ENCODE measurements at regions not wholly inside any gene's neighbourhood (a gene's known extent, or its start where the extent isn't known, plus 50 kb on each side); places are given as distances from the start of the nearest gene placed in this dataset.

DNA sequence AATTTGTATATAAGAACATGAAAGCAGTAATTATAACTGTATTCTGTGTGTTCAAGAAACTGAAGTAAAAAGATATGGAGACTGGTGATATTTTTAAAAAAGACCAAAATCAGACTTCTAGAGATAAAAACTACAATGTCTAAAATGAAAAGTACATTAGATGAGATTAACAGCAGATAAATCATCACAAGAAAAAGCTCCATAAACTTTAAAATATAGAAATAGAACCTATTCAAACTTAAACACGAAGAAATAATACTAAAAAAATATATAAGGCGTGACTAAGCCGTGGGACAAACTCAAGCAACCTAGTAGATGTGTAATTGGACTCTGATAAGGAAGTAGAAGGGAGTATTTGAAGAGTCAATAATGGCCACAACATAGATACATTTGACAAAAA, 189.1 kb upstream of the ZMIZ1 start:
- Mint-ChIP-seq H3K4me3 (no peak overlapping the region), H3K27ac (no peak overlapping the region), H3K9me3 (peaks cover 13% of the 10 kb centered on the region)

DNA sequence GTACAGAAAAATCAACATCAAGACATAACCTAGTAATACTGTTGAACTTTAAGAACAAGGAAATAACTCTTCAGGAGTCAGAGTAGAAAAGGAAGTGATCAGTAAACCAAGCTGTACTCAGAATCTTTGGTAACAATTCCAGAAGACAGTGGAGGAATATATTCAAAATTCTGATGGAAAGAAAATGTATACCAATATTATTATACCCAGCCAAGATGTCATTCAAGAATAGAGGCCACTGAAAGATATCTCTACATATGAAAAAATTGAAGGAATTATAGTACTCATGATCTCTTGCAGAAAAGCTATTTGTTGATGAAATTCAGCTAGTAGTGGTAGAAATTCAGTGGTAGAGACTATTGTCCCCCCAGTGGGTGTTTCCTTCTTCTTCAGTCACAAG, 182.6 kb upstream of the ZMIZ1 start:
- Mint-ChIP-seq H3K4me1 (no peaks in the 10 kb centered on the region), H3K27ac (no peak overlapping the region), H3K9me3 (peaks cover 5% of the 10 kb centered on the region), H3K36me3 (no peaks in the 10 kb centered on the region), H3K27me3 (peaks cover 1% of the 10 kb centered on the region), H3K4me3 (no peak overlapping the region)

More for the DNA sequence above, 189.1 kb upstream of the ZMIZ1 start:
- peaks cover 4% of the 10 kb centered on the region for H3K36me3 Mint-ChIP-seq
- H3K27me3 Mint-ChIP-seq: peaks cover 10% of the 10 kb centered on the region
- peaks cover 1% of the 10 kb centered on the region for H3K4me1 Mint-ChIP-seq

DNA sequence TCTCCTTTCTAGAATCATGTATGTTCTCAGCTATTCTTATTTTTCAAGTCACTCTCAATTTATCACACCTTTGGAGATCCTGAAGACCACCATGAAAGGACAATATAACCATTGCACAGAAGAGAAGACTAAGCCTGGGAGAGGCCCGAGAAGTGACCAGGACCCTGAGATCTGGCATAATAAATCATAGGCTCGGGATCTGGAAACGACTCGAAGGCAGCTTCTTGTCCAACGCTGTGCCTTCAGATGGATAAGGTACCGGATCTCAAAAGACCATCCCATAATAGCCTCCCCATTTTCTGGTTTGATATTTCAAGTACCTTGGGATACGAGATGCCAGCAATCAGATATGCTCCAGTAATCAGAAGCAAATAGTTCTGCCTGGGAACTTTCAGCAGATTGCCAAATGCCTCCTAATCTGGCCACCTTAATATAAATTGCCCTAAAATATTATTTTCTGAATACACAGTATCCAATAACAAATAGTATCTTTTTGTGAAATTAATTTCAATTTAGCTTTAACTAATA, 179.2 kb upstream of the ZMIZ1 start:
- H3K9me3 Mint-ChIP-seq: no peaks in the 10 kb centered on the region
- H3K4me1 Mint-ChIP-seq: no peaks in the 10 kb centered on the region
- no peak overlapping the region for H3K27ac Mint-ChIP-seq
- H3K4me3 Mint-ChIP-seq: no peak overlapping the region
- H3K27me3 Mint-ChIP-seq: no peaks in the 10 kb centered on the region
- H3K36me3 Mint-ChIP-seq: no peaks in the 10 kb centered on the region

DNA sequence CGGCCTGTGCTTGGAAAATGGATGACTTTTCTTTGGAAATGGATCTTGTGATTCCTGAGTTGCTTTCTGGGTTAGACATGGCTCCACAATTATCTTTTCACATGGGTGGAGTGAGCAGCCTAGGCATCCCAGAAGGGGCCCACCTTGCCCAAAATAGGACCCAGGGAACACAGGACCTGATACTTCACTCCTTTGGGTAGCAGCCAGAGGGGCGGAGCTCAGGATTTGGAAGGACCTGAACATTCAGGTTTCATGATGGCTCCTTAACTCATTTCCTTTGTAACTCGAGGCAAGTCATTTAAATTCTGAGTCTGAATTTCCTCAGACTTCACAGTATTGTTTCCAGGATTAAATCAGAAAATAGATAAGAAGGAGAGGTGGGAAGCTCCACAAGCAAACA, 178.3 kb upstream of the ZMIZ1 start:
- H3K27ac Mint-ChIP-seq: no peak overlapping the region
- H3K36me3 Mint-ChIP-seq: no peaks in the 10 kb centered on the region
- no peaks in the 10 kb centered on the region for H3K27me3 Mint-ChIP-seq
- no peaks in the 10 kb centered on the region for H3K9me3 Mint-ChIP-seq
- no peaks in the 10 kb centered on the region for H3K4me1 Mint-ChIP-seq
- H3K4me3 Mint-ChIP-seq: no peak overlapping the region

DNA sequence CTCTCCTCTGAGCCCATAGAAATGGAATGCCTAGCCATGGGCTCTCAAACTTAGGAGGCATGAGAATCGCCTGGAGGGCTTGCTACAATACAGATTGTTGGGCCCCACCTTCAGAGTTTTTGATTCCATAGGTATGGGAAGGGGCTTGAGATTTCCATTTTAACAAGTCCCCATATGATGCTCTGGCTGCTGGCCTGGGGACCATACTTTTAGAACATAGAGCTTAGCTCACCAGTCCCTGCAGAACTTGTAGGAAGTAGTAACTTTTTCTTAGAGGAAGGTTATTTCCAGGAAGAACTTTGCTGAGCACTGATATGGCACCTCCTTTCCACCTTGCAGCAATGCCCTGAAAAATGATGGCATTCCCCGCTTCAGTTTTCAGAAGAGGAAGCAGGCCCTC, 177.0 kb upstream of the ZMIZ1 start:
- Mint-ChIP-seq H3K27me3 (no peaks in the 10 kb centered on the region), H3K4me3 (no peak overlapping the region), H3K4me1 (no peaks in the 10 kb centered on the region), H3K36me3 (no peaks in the 10 kb centered on the region), H3K27ac (no peak overlapping the region), H3K9me3 (no peaks in the 10 kb centered on the region)

DNA sequence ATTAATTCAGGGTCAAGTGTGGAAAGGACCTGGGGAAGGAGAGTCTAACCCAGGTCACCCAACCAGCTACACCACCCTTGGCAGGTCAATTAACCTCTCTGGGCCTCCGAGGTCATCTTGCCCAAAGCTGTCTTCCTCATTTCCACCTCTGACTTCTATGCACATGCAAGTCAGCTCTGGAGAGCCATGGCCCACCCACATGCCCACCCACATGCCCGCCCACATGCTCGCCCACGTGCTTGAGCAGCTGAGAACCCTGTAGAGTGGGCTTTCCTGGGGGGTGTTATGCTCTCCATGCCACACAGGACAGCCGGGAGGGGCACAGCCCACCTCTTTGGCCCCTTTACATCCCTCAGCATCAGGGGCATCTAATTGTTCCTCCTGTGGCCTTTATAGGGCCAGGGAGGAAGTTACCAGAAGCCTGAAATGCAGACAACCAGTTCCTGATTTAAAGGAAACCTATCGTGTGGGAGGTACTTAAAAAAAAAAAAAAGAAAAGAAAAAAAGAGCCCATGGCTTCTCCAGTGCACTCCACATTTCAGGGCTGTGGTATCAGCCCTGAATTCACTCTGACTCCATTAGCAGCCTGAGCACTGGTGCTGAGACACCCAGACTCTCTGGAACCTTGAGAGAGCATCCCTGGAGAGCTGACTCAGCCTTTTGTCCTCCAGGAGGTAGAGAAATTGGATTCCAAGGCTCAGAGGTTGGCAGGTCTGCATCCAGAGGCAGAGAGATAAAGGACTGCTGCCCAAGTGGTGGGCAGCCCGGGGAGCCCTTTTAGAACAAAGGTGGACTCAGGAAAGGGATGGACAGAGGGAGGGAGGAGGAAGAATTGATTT, 176.2 kb upstream of the ZMIZ1 start:
- Mint-ChIP-seq H3K4me1 (no peaks in the 10 kb centered on the region), H3K9me3 (no peaks in the 10 kb centered on the region), H3K27ac (no peak overlapping the region), H3K27me3 (no peaks in the 10 kb centered on the region), H3K4me3 (no peak overlapping the region), H3K36me3 (no peaks in the 10 kb centered on the region)

DNA sequence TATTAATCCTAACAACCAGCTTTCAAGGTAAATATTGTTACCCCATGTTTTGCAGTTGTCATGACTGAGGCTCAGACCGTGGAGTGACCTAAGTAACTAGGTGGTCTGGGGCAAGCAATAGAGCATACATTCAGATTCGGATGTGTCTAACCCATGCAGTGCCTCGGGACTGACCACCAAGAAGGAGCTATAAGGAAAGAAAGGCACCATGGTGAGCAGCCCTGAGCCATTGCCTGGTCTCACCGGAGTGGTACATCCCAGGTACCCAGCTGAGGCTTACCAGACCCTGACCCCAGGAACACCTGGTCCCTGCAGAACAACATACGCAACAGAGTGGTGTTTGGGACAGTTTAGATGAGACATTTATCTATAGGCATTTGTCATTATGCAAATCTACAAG, 175.5 kb upstream of the ZMIZ1 start:
- H3K27me3 Mint-ChIP-seq: no peaks in the 10 kb centered on the region
- H3K9me3 Mint-ChIP-seq: no peaks in the 10 kb centered on the region
- no peaks in the 10 kb centered on the region for H3K4me1 Mint-ChIP-seq
- H3K27ac Mint-ChIP-seq: no peak overlapping the region
- no peak overlapping the region for H3K4me3 Mint-ChIP-seq
- no peaks in the 10 kb centered on the region for H3K36me3 Mint-ChIP-seq

DNA sequence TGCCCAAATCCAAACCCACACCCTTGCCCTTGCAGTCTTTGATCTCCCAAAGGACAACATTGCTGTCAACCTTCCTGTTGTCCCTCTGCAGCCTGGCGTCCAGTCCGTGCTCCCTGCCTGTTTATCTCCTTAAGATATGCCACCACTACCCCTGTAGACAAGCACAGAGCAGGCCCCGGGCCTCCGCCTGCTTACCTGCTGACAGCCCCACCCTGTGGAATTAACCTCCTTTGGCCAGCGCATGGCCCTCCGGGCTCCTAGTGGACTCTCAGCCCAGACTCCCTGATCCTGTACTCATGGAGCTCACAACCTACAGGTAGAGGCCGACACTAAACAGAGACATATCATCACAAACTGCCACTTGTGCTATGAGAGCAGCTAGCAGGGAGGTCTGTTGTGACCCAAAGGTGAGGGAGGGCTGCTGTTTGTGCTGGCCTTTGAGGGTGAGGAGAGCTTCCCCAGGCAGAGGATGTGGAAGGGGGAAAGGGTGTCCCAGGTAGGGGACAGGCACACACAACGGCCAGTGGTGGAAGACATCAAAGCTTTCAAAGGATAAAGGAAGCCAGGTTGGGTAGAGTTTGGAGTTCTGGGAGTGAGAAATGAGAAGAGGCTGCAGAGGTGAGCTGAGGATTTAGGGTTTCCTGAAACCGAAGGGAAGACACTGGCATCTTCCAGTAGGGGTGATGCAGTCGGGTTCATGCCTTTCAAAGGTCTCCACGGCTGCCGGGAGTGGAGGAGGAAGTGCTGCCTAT, 174.5 kb upstream of the ZMIZ1 start:
- Mint-ChIP-seq H3K9me3 (no peaks in the 10 kb centered on the region), H3K4me3 (no peak overlapping the region), H3K4me1 (no peaks in the 10 kb centered on the region), H3K27ac (no peak overlapping the region), H3K27me3 (no peaks in the 10 kb centered on the region), H3K36me3 (no peaks in the 10 kb centered on the region)

DNA sequence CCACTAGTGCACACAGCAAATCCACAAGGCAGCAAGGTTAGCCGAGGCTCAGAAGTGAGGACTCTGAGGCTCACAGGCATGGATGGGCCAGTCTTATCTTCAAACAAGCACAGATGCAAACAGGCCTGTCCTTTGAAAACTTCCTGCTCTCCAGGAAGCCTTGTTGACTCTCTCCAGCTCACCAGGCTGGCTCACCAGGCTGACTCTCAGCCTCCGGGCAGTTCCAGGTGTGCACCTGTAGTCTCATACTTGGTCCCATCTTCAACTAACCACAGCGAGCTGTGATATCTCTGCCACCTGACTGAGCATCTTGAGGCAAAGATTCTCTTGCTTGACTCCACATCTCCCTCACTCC, 173.9 kb upstream of the ZMIZ1 start:
- Mint-ChIP-seq H3K9me3 (no peaks in the 10 kb centered on the region), H3K27ac (no peak overlapping the region), H3K27me3 (no peaks in the 10 kb centered on the region), H3K4me1 (no peaks in the 10 kb centered on the region), H3K4me3 (no peak overlapping the region), H3K36me3 (no peaks in the 10 kb centered on the region)

DNA sequence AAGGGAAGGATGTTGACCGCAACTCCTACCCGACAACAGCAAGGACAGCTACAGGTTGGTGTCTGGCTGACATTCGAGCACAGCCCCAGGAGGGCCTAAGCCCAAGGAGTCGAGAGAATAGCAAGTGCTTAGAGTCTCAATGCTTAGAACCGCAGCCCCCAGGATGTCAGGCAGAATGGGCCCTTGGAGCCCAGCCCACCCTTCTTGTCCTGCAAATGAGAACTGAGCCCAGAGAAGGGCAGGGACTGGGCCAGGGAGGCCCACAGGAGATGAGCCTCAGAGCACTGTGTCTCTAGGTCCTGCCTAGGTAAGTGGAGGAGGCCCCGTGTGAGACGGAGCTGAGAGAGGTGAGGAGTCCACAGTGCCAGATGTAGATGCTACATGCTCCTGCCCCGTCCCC, 173.3 kb upstream of the ZMIZ1 start:
- no peak overlapping the region for H3K4me3 Mint-ChIP-seq

DNA sequence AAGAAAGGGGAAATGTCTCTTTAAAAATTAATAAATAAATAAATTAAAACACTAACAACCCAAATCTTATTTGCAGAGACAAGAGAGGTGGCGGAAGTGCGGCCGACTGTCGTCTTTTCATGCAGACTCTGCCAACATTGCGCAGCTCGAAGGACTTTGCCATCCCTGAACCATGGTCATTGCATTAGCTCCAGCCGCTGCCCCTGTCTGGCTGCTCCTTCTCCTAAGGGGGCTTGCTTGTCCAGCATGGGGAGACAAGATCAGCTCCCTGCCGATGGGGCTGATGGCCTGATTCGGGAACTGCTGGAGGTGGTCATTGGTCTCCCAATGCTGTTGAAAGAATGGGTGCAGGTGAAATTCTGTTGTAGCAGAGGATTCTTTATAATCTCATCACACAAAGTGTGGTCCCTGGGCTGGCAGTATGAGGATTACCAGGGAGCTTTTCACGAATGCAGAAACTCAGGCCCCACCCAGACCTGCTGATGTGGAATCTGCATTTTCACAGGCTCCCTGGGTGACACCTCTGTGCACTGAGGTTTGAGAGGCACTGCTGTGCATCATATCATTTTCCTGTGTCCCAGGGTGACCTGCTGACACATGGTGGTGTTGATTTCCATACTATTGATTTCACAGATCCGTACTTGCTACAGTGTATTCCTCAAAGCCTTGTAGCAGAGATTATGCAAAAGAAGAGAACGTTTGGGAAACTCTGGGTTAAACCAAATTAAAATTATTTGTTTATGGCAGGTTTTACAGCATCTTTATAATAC, 172.4 kb upstream of the ZMIZ1 start:
- Mint-ChIP-seq H3K9me3 (no peaks in the 10 kb centered on the region), H3K4me1 (no peaks in the 10 kb centered on the region), H3K4me3 (no peak overlapping the region), H3K27me3 (no peaks in the 10 kb centered on the region), H3K27ac (no peak overlapping the region), H3K36me3 (no peaks in the 10 kb centered on the region)

More for the DNA sequence above, 173.3 kb upstream of the ZMIZ1 start:
- Mint-ChIP-seq H3K27me3 (no peaks in the 10 kb centered on the region), H3K9me3 (no peaks in the 10 kb centered on the region), H3K27ac (no peak overlapping the region), H3K4me1 (no peaks in the 10 kb centered on the region), H3K36me3 (no peaks in the 10 kb centered on the region)

DNA sequence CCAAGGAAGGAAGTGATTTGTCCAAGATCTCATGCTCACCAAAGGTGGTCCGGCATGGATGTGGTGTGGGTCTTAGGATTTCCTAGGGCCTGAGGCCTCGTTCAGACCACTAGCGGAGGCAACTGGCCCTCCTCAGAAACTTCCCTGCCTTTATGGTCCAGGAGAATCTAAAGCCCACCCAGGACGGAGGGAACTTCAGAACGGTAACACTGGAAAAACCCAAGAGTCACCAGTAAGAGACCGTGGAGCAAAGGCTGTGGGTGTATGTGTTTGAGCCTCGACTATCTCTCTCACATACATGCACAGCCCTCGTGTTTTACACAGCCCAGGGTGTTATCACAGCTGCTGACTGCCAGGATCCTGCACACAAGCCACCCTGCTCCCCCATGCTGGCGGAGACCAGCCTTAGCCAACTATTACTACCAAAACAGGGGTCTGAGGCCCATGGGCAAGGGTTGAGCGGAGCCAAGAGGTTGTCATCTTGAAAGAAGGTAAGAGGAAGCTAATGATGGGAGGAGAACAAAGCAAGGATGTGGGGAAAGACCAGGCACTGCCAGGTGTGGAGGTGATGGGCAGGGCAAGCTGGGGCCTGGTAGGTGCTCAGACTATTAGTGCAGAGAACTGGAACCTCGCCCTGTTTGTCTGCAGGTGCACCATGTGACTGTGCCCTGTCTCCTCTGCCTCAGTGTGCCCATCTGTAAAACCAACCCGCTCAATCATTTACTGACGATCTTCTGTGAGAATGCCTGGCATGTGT, 170.2 kb upstream of the ZMIZ1 start:
- H3K27ac Mint-ChIP-seq: no peak overlapping the region
- H3K9me3 Mint-ChIP-seq: no peaks in the 10 kb centered on the region
- no peak overlapping the region for H3K4me3 Mint-ChIP-seq
- H3K4me1 Mint-ChIP-seq: no peaks in the 10 kb centered on the region
- H3K36me3 Mint-ChIP-seq: no peaks in the 10 kb centered on the region
- H3K27me3 Mint-ChIP-seq: no peaks in the 10 kb centered on the region

DNA sequence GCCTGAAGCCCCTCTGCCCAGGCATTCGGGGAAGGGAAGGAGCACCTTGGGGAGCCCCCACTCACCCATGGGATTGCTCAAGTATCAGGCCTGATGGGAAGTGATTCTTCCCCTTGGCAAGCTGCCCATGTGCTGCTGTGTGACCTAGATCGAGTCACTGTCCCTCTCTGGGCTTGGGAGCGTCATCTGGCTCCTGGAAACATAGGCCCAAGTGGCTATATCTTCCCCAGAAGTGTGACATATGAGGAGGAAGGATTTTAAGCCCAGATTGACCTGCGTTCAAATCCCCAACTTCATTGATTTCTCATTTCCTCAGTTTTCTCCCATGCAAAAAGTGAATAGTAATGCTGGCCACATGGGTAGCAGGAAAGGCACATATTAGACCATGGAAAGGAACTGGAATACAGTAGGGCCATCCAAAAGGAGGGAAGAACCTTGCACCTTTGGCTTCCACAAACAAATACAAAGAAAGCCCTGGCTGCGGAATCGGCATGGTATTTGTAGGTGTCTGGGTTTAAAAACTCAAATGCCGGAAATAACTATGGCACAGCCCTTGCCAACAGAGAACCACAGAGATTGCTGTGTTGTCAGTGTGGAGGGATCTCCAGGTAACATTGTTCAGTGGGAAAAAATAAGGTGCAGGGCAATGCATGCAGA, 169.5 kb upstream of the ZMIZ1 start:
- Mint-ChIP-seq H3K27me3 (no peaks in the 10 kb centered on the region), H3K4me1 (no peaks in the 10 kb centered on the region), H3K9me3 (no peaks in the 10 kb centered on the region), H3K4me3 (no peak overlapping the region), H3K27ac (no peak overlapping the region), H3K36me3 (no peaks in the 10 kb centered on the region)

DNA sequence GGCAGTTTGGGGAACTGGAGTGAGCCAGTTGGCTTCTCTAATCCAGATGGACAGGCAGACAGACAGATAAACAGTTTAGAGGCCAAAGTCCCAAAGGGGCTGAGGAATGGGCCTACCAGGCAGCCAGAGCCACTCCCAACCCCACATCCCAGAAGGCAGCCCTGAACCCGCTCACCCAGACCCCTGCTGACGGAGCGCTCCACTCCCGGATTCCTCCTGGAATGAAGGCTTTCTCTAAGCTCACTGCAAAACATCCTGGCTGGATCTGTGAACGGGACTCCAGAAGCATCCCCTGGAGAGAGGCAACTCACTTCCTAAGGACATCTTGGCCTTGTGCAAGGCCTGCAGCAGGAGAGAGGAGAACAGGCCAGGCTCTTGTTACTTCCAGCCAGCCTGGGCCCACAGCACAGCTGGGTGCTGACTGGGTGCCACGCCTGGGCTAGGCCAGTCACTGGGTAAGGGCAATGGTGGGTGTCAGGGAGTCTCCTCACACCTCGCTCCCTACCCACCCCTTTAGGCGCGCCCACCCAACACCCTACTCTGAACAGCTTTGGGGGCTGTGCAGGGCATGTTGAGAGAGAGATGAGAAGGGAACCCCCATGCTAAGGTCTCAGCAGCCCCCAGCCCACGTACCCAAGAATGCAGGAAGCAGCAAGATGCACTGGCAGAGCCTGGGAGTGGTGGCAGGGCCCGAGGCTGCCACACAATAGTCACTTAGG, 168.6 kb upstream of the ZMIZ1 start:
- H3K4me1 Mint-ChIP-seq: no peaks in the 10 kb centered on the region
- H3K36me3 Mint-ChIP-seq: no peaks in the 10 kb centered on the region
- no peak overlapping the region for H3K27ac Mint-ChIP-seq
- H3K27me3 Mint-ChIP-seq: no peaks in the 10 kb centered on the region
- no peak overlapping the region for H3K4me3 Mint-ChIP-seq
- no peaks in the 10 kb centered on the region for H3K9me3 Mint-ChIP-seq

Data from activated naive CD4-positive, alpha-beta T cell treated with anti-CD3 and anti-CD28 coated beads, Interleukin-2, amount 50 U/mL, for 24 hours (primary cell).